Stimulated activated CD4-positive, alpha-beta T cell treated with anti-CD3 and anti-CD28 coated beads, Interleukin-12 subunit alpha, Interleukin-12 subunit beta, amount 100 ng/mL, for 24 hours (primary cell): ENCODE measurements at regions not wholly inside any gene's neighbourhood (a gene's known extent, or its start where the extent isn't known, plus 50 kb on each side); places are given as distances from the start of the nearest gene placed in this dataset.
"Not testable (repeated sequence)": the region's sequence is repeated elsewhere in the genome, so short reads cannot be mapped to it uniquely, and the experiment has no call there.

Source experiments
- DNase-seq, 2 experiments: peaks; one replicate each; pipeline ENCODE4 v3.0.0-alpha.2; 2020; ENCODE audit warnings: low read depth in 2 of 2

DNA sequence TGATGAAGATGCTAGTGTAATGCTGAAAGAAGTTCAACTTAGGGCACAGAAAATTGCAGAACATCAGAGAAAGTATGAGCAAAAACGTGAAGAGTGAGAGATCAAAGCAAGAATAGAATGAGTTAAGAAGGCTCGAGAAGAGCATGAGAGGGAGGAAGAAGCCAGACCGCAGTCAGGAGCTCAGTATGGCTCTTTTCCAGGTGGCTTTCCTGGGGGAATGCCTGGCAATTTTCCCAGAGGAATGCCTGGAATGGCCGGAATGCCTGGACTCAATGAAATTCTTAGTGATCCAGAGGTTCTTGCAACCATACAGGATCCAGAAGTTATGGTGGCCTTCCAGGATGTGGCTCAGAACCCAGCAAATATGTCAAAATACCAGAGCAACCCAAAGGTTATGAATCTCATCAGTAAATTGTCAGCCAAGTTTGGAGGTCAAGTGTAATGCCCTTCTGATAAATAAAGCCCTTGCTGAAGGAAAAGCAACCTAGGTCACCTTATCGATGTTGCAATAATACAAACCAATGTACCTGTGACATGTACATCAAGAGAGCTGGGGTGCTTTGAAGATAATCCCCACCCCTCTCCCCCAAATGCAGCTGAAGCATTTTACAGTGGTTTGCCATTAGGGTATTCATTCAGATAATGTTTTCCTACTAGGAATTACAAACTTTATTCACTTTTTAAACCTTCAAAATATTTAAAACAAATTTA is 277.9 kb downstream of the LPIN1 start:
- not testable (repeated sequence) for DNase-seq

DNA sequence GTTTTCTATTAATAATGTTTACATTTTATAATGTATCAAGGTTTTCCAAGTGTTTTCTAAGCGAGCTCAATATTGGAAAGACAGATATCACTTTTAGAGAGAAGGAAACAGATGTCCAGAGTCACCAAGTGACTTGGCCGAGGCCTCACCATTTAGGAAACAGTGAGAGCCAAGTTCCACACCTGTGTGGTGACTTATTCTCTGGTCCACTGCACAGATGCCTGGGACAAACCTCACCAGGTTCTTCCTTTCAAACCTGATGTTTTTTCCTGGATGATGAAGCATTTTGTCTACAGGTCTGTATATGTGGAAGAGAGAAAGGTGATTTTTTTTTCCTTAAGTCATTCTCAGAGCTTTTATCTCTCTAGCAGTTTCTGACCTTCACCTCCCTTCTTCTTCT is 280.7 kb downstream of the LPIN1 start:
- no peak for DNase-seq

DNA sequence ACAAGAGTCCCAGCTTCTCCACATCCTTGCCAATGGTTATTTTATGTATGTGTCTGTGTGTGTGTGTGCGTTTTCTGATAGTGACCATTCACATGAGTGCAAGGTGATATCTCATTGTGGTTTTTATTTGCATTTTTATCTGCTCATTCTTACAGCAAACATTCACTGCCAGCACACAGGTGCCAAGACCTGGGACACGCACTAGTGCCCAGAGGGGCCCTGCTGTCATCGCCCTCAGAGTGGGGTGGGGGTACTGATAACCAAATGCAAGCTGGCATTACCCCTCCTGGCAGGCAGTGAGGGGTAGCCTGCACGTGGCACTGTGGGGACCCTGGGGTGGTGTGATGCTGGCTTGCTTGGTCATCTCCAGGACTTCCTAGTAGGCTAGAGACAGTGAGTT is 285.4 kb downstream of the LPIN1 start:
- no peak for DNase-seq

DNA sequence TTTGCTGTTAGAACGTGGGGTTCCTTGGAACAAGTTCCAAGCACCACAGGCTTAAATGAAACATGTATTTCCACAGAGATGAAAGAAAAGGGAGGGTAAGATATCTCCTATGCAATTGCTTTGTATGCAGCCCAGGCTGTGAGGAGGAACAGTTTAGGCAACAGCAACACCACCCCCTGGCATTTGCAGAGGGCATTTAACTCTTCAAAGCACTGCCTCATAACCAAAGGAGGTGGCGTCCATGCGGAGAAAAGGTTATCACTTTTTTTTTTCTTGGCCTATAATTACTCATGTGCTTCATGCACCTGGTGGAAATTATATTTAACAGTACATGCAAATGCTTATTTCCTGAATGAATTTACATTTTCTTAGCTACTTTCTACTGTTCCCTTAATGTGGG is 286.0 kb downstream of the LPIN1 start:
- no peak for DNase-seq

DNA sequence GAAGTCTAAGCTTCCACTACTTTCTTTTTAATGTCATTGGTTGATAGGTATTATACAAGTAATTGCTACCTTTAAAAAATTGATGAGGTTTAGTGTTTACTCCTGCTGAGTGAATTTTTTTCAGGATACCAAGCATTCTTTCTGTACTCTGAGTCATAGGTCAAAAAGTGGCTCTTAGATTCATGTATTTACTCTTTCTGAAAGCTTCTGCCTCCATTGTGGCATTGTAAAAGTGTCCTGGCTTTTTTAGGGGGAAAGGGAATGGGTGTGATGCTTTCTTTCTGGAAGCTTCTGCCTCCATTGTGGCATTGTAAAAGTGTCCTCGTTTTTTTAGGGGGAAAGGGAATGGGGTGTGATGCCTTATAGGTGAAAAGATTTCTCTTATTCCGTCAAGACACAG is 286.5 kb downstream of the LPIN1 start:
- DNase-seq = no peak

DNA sequence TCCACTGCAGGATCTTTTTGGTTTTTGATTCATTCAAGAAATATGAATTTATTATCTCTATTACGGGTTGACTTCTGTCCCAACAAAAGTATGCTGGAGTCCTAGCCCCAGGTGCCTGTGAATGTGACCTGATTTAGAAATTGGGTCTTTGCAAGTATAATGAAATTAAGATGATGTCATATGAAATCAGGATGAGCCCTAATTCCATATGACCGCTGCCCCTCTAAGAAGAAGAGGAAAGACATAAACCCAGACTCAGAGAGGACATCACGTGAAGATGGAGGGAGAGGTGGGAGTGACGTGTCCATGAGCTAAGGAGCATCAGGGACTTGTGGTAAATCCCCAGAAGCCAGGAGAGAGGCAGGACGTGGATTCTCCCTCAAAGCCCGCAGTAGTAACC is 287.1 kb downstream of the LPIN1 start:
- DNase-seq = no peak

DNA sequence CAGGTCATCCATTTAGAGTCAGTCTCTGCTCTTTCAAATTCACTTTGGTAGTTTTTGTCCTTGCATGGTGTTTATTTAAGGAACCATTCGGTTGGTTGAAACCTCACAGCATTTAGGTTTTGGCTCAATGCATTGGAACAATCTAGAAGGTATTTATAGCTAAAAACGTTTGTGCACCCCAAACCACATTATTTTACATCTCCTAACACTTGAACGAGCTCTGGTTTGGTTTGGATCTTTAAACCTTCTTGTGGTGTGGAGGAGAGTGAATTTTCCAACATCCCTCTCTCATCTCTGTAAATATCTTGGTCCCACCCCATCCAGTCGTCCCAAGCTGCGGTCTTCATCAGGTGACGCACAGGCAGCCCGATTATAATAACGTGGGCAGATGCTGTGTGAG is 287.9 kb downstream of the LPIN1 start:
- no peak for DNase-seq

DNA sequence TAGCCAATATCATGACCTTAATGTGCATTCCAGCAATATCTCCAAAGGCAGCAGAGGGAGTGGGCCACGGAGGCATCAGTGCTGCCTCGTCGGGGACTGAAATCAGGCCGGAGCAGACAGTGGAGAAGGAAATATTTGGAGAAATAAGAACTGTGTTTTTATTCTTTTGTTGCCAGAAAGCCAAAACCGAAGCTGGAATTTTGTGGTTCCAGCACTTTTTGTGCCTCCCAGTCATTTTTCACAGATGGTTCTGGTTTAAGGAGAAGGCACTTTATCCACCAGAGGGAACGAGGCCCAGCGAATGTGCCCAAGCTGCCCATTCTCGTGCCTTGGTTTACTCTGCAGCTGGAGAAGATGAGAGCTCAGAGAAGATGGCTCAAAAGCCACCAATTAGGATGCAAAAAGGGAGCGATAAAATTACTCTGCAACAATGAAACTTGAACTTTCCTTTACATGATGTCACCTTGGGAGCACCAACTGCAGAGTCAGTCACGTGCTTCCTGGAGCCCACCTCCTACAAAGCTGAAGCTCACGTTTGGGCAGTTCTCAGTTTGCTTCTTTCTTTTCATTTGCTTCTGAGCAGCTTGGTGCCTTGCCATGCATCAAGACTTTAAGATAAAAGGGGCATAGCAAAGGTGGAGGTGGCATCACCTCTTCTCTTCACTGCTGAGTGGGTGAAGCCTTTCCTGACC is 288.7 kb downstream of the LPIN1 start:
- DNase-seq = no peak

DNA sequence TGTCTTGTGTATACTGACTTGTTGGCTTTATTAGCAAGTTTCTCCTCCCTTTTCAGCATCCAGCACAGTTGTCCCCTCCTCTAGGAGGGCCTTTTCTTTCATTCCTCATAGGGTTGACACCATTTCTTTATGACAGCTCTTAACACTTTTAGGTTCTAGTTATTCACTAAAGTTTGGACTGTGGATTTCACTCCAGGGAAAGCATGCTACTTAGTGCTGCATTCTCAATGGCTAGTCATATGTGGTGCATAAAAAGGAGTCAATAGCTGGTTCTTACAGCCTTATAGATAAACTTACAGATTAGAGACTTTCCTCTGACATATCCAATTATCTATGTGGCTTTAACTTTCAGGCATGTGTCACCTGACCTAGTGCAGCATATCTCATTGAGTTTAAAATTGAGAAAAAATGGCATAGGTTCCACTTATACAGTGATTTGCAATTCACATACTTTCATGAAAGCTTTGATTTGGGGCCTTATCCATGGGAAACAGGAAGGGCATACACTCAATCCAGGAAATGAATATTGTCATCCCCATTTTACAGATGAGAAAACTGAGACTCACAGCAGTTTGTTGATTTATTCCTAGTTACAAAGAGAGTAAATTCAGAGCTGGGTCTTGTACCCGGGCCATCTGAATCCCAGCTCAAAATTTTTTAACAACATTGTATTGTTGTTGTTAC is 289.7 kb downstream of the LPIN1 start:
- no peak for DNase-seq

DNA sequence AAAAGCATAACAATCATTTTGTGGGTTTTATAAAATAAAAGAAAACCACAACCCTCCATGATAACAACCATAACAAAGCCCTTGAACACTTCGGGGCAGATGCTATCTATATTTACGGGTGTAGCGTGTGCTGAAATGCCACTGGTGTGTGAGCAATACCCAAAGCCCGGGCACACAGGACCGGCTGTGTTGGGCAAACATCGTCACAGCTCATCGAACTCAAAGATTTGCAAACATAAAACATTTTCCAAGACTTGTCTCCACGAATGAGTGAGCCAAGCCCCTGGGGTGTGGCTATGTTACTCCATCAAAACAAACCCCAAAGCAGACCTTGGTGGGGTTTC is 290.2 kb downstream of the LPIN1 start:
- DNase-seq = no peak

DNA sequence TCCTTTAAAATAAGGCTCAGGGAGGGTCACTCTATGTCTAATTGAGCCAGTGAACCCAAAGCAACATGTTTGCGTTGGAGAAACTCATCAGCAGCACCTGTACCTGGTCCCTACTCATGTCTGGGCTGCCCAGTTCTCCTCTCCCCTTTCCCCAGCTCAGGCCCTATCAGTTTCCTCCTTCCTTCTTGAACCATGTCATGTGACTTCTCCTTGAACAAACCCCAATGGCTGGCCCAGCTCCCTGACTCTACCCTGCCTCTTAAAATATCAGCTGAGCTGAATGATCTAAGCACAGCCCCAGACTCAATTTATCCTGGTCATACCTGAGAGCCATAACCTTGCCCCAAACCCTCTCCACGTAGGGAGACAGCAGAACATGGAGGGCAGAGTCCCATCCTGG is 290.9 kb downstream of the LPIN1 start:
- no peak for DNase-seq

DNA sequence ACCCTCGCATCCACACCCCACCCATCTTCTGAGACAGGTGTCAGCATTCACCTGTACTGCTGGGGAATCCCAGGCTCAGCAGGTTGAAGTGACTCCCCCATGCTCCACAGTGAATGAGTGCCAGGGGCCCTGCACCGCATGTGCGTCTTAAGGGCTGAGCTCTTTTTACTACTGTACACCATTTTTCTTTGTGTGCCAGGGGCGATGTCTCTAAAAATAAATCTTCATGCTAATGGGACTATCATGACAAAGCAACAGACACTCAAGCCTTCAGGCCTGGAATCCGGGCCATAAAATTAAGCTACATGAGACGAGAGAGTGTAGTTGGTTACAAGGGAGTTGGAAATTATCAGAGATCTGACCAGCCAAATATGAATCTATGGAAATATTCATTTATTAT is 294.8 kb downstream of the LPIN1 start:
- no peak for DNase-seq

DNA sequence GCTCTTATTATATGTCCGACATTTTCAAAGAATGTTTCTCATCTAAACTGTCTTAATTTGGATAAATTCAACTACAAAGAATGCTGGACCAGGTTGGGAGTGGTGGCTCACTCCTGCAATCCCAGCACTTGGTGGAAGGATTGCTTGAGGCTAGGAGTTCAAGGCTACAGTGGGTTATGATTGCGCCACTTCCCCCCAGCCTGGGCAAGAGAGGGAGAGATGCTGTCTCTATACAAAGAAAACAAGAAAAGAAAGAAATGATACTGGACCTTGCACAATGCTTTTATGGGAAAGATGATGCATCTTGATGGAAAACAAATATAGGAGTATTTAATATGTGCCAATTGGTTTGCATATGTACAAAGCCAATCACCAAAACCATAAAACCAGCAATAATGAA is 296.7 kb downstream of the LPIN1 start:
- DNase-seq = no peak

DNA sequence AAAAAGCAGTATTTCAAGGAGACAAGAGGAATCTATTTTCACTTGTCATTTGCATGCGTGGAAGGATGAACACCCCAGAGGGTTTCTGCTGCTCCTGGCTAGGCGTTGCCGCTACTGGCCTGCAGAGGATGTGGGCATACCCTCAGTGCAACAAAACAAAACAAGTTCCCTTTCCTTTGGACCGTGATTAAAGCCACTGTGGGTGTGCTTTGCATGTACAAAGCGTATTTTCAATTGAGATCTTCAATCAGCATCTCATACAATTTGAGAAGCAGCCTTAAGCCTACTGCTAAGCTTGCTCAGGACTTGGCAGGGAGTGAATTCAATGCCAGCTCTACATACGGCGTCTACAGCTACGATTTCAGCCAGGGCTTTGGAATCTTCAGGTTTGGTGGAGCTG is 298.4 kb downstream of the LPIN1 start:
- DNase-seq = no peak

DNA sequence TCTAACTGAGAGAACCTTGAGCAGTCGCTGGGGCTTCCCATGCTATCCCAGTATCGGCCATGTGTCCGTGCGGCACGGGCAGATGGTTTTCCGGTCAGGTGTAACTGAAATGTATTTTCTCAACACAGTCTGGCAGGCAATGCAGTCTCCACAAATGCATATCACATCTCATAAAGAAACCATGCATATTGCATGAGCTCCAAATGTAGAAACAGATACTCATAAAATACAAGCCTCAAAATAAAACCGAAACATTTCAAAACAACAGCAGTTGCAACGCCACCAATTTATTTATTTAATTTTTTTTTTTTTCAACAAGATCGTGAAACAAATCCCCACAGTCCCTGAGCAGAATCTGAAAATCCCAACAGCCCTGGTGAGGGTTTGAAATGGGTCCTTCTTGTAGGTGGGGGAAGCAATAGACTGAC is 299.4 kb downstream of the LPIN1 start:
- DNase-seq = no peak

DNA sequence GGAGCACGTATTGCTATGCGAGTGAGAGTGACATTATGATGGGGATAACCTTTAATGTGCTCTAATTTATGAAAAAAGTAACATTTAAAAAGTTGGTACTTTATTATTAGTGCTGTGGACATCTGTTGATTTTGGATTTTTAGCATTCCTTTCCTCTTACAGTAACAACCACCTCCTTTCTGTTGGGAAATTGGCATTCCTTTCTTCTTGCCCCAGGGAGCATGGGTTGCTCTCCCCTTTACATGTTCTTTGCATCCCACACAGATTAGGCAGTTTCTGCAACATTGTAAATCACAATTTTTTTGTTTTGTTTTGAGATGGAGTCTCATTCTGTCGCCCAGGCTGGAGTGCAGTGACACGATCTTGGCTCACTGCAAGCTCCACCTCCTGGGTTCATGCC is 300.2 kb downstream of the LPIN1 start:
- no peak for DNase-seq

DNA sequence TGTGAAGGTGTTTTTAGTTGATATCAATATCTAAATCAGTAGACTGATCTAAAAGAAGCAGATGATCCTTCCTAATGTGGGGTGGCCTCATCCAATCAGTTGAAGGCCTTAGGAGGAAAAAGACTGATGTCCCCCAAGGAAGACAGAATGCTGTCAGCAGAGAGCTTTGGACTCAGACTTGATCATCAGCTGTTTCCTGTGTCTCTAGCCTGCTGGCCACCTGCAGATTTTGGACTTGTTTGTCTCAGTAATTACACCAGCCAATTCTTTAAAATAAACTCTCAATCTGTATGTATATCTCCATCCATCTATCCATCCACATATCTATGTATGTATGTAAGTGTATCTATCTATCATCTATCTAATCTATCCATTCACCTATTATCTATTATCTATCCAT is 301.3 kb downstream of the LPIN1 start:
- no peak for DNase-seq

DNA sequence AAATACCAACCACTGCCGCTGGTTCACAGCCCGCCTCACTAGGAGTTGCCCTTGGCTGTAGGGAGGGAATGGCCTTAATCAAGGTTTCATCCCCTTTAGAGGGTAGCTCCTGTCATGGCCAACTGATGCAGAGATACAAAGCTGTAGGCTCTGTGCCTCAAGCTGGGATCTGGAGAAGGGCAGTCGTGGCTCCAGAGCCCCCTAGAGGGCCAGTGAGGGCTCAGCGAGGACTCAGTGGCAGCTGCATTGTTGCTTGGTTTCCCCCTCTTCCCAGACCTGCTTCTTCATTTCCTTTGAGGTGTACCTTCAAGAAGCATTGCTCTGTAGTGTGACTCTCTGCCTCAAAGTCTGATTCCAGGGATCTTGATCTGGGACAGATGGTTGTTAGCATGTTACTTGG is 302.1 kb downstream of the LPIN1 start:
- DNase-seq = no peak

DNA sequence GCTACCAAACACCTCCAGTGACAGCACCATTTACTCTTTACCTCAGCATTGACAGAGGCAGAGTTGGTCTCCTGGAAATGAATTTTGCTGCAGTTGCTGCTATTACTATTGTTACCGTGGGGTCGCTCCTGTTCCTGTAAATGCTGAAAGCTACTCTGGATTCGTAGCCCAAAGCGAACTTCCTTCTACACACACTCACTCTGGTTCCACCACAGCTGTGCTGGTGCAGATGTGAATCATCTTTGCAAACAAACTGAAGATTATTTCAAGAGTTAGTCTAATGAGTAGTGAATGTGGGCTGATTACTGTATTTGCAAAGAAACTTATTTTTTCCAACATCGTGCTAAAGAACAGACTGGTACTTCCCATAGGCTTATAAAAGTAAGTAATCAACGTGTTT is 304.0 kb downstream of the LPIN1 start:
- no peak for DNase-seq

DNA sequence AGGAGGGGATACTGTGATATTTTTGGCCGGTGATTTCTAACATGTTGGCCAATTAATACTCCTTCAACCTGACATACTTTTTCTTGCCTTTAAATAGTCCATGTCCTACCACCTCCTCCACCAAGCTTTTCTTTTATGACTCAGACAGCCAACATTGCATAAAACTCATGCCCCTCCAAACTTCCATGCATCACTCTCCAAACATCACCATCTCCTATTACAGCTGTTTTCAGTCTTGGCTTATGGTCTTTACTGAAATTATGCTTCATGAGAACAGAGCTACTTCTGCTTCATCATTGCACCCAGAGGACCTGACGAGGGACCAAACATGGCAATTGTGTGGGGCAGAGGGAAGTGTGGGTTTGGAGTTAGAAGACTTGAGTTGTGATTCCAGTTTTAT is 305.4 kb downstream of the LPIN1 start:
- no peak for DNase-seq

DNA sequence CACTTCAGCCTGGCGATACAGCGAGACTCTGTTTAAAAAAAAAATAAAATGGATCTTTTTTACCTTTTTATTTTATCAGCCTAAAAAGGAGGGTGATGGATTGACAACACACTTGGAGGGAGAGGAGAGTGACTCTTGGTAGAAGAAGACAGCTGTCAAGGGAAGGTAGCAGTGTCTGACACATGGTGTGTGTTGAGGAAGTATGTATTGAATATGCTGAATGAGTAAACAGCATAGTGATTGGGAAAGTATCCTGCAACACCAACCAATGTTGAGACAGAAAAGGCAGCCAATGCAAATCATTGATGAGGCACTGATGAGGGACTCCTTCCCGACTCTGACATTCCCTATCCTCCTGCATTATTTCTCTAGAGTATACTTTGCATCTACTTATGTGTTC is 306.4 kb downstream of the LPIN1 start:
- no peak for DNase-seq

DNA sequence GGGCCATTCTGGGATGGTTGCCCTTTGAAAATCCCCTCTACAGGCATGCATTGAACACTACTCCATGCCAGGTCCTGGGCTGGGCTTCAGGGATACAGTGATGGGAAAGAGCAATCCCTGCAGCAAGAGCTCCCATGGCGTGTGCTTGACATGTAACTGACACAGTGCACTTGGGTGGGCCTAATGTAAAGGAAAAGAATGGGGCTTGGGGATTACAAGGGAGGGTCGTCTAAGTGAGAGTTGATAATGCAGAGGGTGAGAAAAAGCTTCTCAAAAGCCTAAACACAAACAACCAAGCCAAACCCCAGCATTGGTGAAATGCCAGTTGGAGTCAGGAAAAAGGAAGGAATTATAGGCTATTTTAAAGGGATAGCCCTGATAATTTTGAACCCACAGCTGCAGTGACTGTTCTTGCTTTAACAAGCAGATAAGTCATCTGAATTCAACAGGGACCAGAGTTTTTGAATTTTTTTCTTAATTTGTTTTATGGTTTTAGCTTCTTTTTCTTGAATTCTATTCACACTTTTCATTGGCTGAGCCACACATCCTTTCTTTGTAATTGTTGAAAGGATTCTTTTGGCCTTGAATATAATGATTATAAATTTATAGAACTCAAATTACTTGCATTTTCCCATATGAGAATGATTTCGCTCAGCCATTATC is 308.7 kb downstream of the LPIN1 start:
- no peak for DNase-seq
